Mucosa of stomach (tissue), 1 donor: ENCODE measurements at regions not wholly inside any gene's neighbourhood (a gene's known extent, or its start where the extent isn't known, plus 50 kb on each side); places are given as distances from the start of the nearest gene placed in this dataset.

Experiments used
- H3K27me3 ChIP-seq: one replicate; pipeline ENCODE4 v1.7.0; 2013; ENCODE audit warnings: mild to moderate bottlenecking, low read length; ENCODE audit not compliant: control insufficient read depth, insufficient read depth
- H3K36me3 ChIP-seq: one replicate; pipeline ENCODE4 v1.7.0; 2013; ENCODE audit warnings: low read length; ENCODE audit not compliant: control insufficient read depth, insufficient read depth
- H3K4me1 ChIP-seq: one replicate; pipeline ENCODE4 v1.7.0; 2013; ENCODE audit warnings: mild to moderate bottlenecking, low read length; ENCODE audit not compliant: control insufficient read depth, insufficient read depth
- H3K4me3 ChIP-seq: one replicate; pipeline ENCODE4 v1.7.0; 2013; ENCODE audit warnings: low read length
- H3K9ac ChIP-seq: one replicate; pipeline ENCODE4 v1.7.0; 2013; ENCODE audit warnings: mild to moderate bottlenecking, low read length, moderate library complexity
- H3K9me3 ChIP-seq: one replicate; pipeline ENCODE4 v1.7.0; 2013; ENCODE audit warnings: mild to moderate bottlenecking, low read length, moderate library complexity; ENCODE audit not compliant: control insufficient read depth
- donor health status: Pancreatic carcinoma.

- H3K4me3 ChIP-seq: no peak overlapping the region
- no peaks in the 10 kb centered on the region for H3K4me1 ChIP-seq
- no peaks in the 10 kb centered on the region for H3K9me3 ChIP-seq
- no peaks in the 10 kb centered on the region for H3K36me3 ChIP-seq
- no peaks in the 10 kb centered on the region for H3K27me3 ChIP-seq
- H3K9ac ChIP-seq: no peak overlapping the region
These were observed 397.6 kb downstream of the LRRIQ3 start for GRCh38 chr1:73800376-73800775.

DNA sequence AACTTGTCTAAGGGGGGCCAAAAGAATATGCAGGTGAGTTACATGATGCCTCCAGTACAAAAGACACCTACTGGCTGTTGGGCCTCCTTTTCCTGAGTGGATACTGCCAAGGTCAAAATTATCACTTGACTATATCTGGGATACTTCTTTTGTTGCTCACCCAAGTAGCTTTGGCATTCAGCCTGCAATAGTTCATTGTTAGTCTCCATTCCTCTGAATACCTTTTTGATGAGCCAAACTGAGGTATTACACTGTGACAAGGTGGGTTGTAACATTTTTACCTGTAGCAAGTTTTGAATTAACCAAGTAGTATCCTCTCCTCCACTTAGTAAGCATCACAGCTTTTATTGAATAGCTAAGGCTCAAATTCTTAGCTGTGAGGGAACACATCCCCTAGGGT is 408.0 kb downstream of the LRRIQ3 start:
- Histone ChIP-seq H3K4me3 (no peak overlapping the region), H3K9me3 (no peaks in the 10 kb centered on the region), H3K36me3 (no peaks in the 10 kb centered on the region), H3K27me3 (no peaks in the 10 kb centered on the region), H3K4me1 (no peaks in the 10 kb centered on the region), H3K9ac (no peak overlapping the region)

- Histone ChIP-seq H3K9me3 (no peaks in the 10 kb centered on the region), H3K27me3 (no peaks in the 10 kb centered on the region), H3K4me3 (no peak overlapping the region), H3K9ac (no peak overlapping the region), H3K36me3 (no peaks in the 10 kb centered on the region), H3K4me1 (no peaks in the 10 kb centered on the region)
These were observed 413.9 kb downstream of the LRRIQ3 start for GRCh38 chr1:73784026-73784425.

DNA sequence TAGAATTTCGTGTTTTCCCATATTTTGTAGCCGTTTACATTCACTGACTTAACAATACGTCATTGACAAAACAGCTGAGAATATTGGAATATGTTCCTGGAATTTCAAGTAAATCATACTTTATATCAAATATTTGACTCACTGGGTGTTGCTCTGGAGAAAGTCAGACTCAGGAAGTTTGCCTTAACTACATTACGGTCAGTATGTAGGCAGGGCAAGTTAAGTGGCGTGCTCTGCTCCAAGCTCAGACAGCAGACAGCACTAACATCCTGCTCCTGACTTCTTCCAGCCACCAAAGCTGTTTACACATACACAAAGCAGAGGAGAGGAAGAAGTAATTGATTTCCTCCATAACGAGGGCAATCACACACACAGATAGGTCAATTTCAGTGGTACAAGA is 414.6 kb downstream of the LRRIQ3 start:
- H3K4me1 ChIP-seq: no peaks in the 10 kb centered on the region
- H3K4me3 ChIP-seq: no peak overlapping the region
- no peaks in the 10 kb centered on the region for H3K27me3 ChIP-seq
- H3K9me3 ChIP-seq: no peaks in the 10 kb centered on the region
- no peak overlapping the region for H3K9ac ChIP-seq
- no peaks in the 10 kb centered on the region for H3K36me3 ChIP-seq

DNA sequence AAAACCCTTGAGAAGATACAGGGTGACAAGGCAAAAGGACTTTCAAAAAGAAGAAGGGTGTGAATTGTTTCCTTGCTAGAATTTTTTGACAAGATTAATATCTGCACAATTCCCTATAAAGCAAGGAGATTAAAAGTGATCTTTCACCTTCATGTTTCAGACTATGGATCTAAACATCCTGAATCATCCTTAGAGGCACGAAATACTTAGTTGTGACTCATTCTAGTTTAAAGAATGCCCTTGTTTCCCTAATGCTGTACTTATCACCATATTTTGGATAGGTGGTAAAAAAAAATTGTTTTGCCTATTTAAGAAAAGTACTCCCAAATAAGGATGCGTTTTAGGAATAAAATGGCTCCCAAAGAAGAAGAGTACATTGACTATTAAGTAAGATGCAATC is 415.1 kb downstream of the LRRIQ3 start:
- Histone ChIP-seq H3K9ac (no peak overlapping the region), H3K27me3 (no peaks in the 10 kb centered on the region), H3K4me1 (no peaks in the 10 kb centered on the region), H3K9me3 (no peaks in the 10 kb centered on the region), H3K36me3 (no peaks in the 10 kb centered on the region), H3K4me3 (no peak overlapping the region)

GRCh38 chr1:73781251-73781650 is 416.7 kb downstream of the LRRIQ3 start:
- Histone ChIP-seq H3K4me1 (no peaks in the 10 kb centered on the region), H3K36me3 (no peaks in the 10 kb centered on the region), H3K9me3 (no peaks in the 10 kb centered on the region), H3K9ac (no peak overlapping the region), H3K4me3 (no peak overlapping the region), H3K27me3 (no peaks in the 10 kb centered on the region)

DNA sequence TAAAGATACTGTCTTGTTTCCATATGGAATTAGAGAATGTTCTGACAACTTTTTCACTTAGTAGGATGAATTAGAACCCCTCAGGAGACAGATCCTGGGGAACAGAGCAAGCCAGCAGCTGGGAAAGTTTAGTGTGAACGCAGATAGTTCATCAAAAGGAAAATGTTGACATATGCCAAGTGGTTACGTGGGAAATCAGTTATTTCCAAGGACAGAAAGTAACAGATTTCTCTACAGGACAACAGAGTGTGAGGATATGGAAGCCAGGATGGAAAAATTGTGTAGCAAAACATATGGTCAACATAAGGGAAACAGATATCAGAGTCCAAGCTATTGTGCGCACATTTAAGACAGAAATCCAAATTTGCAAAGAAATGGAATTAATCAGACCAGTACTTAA is 419.5 kb downstream of the LRRIQ3 start:
- H3K9me3 ChIP-seq: no peaks in the 10 kb centered on the region
- no peaks in the 10 kb centered on the region for H3K27me3 ChIP-seq
- H3K36me3 ChIP-seq: no peaks in the 10 kb centered on the region
- H3K4me1 ChIP-seq: no peaks in the 10 kb centered on the region
- H3K4me3 ChIP-seq: no peak overlapping the region
- H3K9ac ChIP-seq: no peak overlapping the region

- no peak overlapping the region for H3K9ac ChIP-seq
- H3K4me1 ChIP-seq: no peaks in the 10 kb centered on the region
- no peaks in the 10 kb centered on the region for H3K9me3 ChIP-seq
- H3K27me3 ChIP-seq: no peaks in the 10 kb centered on the region
- no peak overlapping the region for H3K4me3 ChIP-seq
- H3K36me3 ChIP-seq: no peaks in the 10 kb centered on the region
These were observed 422.1 kb downstream of the LRRIQ3 start for GRCh38 chr1:73775896-73776295.

- H3K9ac ChIP-seq: no peak overlapping the region
- H3K4me1 ChIP-seq: no peaks in the 10 kb centered on the region
- no peaks in the 10 kb centered on the region for H3K9me3 ChIP-seq
- no peak overlapping the region for H3K4me3 ChIP-seq
- H3K36me3 ChIP-seq: no peaks in the 10 kb centered on the region
- H3K27me3 ChIP-seq: no peaks in the 10 kb centered on the region
These were observed 425.0 kb downstream of the LRRIQ3 start for GRCh38 chr1:73772941-73773340.

- H3K9me3 ChIP-seq: no peaks in the 10 kb centered on the region
- no peak overlapping the region for H3K9ac ChIP-seq
- no peak overlapping the region for H3K4me3 ChIP-seq
- H3K27me3 ChIP-seq: no peaks in the 10 kb centered on the region
- H3K4me1 ChIP-seq: no peaks in the 10 kb centered on the region
- no peaks in the 10 kb centered on the region for H3K36me3 ChIP-seq
These were observed 426.6 kb downstream of the LRRIQ3 start for GRCh38 chr1:73771396-73771795.

GRCh38 chr1:73770109-73770905 is 427.7 kb downstream of the LRRIQ3 start:
- H3K4me1 ChIP-seq: no peaks in the 10 kb centered on the region
- no peak overlapping the region for H3K4me3 ChIP-seq
- H3K36me3 ChIP-seq: no peaks in the 10 kb centered on the region
- H3K27me3 ChIP-seq: no peaks in the 10 kb centered on the region
- H3K9ac ChIP-seq: no peak overlapping the region
- H3K9me3 ChIP-seq: no peaks in the 10 kb centered on the region

DNA sequence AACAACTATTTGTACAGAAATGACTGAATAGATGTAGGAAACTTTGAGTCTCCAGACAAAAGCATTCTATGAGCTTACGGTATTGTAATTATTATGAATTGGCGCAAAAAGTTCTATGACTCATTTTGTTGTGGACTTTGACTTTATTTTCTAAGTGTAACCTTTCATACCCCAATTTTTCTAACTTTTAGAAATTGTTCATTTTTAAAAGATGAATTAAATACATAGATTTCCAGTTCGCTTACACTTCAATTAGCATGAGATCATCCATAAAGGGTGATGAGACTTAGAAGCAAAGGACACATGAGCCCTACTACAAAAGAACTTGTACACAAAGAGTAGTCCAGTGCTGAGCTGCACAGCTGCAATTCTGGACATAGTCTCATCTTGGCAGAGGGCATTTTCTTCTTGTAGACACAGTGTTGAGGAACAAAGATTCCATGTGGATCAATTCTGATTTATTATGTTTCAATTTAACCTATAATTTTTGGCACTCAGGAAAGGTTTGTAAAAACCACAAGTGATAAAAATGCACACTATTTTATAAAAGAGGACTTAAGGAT is 431.1 kb downstream of the LRRIQ3 start:
- H3K36me3 ChIP-seq: no peaks in the 10 kb centered on the region
- H3K9ac ChIP-seq: no peak overlapping the region
- no peaks in the 10 kb centered on the region for H3K27me3 ChIP-seq
- H3K4me1 ChIP-seq: no peaks in the 10 kb centered on the region
- no peaks in the 10 kb centered on the region for H3K9me3 ChIP-seq
- H3K4me3 ChIP-seq: no peak overlapping the region
